ENCODE measurements at regions not wholly inside any gene's neighbourhood (a gene's known extent, or its start where the extent isn't known, plus 50 kb on each side); places are given as distances from the start of the nearest gene placed in this dataset.

DNA sequence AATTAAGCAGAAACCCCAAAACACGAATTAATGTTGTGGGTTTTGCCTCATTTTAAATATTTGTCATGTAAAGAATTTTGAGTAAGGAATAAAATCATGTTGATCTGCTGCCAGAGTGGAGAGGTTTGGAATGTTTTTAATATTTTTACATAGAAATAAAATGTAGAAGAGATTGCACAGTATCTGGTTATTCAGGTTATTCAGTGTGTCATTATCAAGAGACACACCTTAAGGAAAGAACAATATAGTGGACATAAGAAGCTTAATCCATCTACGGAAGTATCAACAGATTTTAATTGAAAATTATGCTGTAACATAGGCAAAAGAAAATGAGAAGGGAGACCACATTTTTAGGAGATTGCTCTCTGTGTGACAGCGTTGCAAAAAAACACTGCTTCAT lies 410.4 kb downstream of the MED10 start:
- no peak overlapping the region for H3K27ac ChIP-seq
- no peak for DNase-seq
- TF ChIP-seq POLR2A (IDR thresholded peaks at IDR 0.05) = no peak
- no peak for TF ChIP-seq POLR2AphosphoS5 (IDR thresholded peaks at IDR 0.05)
- no peak for TF ChIP-seq EP300 (IDR thresholded peaks at IDR 0.05; ENCODE audit: low read depth)
- TF ChIP-seq, protein P1, sequence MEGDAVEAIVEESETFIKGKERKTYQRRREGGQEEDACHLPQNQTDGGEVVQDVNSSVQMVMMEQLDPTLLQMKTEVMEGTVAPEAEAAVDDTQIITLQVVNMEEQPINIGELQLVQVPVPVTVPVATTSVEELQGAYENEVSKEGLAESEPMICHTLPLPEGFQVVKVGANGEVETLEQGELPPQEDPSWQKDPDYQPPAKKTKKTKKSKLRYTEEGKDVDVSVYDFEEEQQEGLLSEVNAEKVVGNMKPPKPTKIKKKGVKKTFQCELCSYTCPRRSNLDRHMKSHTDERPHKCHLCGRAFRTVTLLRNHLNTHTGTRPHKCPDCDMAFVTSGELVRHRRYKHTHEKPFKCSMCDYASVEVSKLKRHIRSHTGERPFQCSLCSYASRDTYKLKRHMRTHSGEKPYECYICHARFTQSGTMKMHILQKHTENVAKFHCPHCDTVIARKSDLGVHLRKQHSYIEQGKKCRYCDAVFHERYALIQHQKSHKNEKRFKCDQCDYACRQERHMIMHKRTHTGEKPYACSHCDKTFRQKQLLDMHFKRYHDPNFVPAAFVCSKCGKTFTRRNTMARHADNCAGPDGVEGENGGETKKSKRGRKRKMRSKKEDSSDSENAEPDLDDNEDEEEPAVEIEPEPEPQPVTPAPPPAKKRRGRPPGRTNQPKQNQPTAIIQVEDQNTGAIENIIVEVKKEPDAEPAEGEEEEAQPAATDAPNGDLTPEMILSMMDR (IDR thresholded peaks at IDR 0.05) = no peak

DNA sequence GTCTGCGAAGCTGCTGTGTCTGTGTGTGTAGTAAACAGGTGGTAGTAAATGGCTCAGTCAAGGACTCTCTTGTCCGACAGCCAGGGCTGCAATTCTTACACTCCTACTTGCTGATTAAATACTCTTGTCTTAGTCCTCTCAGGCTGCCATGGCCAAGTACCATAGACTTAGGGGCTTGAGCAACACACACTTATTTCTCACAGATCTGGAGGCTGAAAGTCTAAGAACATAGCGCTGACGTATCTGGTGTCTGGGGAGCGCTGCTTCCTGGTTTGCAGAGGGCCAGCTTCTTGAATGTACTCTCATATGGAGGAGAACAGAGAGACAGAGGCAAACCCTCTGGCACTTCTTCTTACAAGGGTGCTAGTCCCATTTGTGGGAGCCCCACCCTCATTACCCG lies 411.0 kb downstream of the MED10 start:
- WGBS, 2 donors (ENCODE audit: low coverage in 1 of 2) = 92% methylated on average over 6 of the region's 6 CpGs; no CpG with 5 or more reads in 1 of the 2 donors
- intact Hi-C loops (cut with DNase I; ENCODE audit: low total_unique reads) (no loop called here), in situ Hi-C loops (cut with MboI; ENCODE audit: low pct_ligation_motif_present in 1 of 4, low pct_unique_long_range_greater_than_20kb in 1 of 4, low sequenced_read_pairs in 3 of 4) (no loop called here)
- Histone ChIP-seq H3K36me3 (no peaks in the 10 kb centered on the region), H3K9me3 (no peaks in the 10 kb centered on the region), H3K4me1 (no peaks in the 10 kb centered on the region), H3K27ac (no peak overlapping the region), H3K27me3 (no peaks in the 10 kb centered on the region), H3K4me3 (no peak overlapping the region)
- no peak for DNase-seq
- TF ChIP-seq, protein P1 (IDR thresholded peaks at IDR 0.05) = no peak
- TF ChIP-seq EP300 (IDR thresholded peaks at IDR 0.05; ENCODE audit: low read depth) = no peak
- TF ChIP-seq POLR2A (IDR thresholded peaks at IDR 0.05) = no peak
- no peak for TF ChIP-seq POLR2AphosphoS5 (IDR thresholded peaks at IDR 0.05)

More for the DNA sequence above, 410.4 kb downstream of the MED10 start:
- no peaks in the 10 kb centered on the region for H3K36me3 ChIP-seq
- H3K4me1 ChIP-seq = no peaks in the 10 kb centered on the region
- H3K27me3 ChIP-seq = no peaks in the 10 kb centered on the region
- intact Hi-C loops (cut with DNase I; ENCODE audit: low total_unique reads) = no loop called here
- H3K9me3 ChIP-seq = no peaks in the 10 kb centered on the region
- in situ Hi-C loops (cut with MboI; ENCODE audit: low pct_ligation_motif_present in 1 of 4, low pct_unique_long_range_greater_than_20kb in 1 of 4, low sequenced_read_pairs in 3 of 4) = no loop called here
- no peak overlapping the region for H3K4me3 ChIP-seq
- WGBS, 2 donors (ENCODE audit: low coverage in 1 of 2) = 62 to 63% methylated on average over 3 of the region's 3 CpGs

DNA sequence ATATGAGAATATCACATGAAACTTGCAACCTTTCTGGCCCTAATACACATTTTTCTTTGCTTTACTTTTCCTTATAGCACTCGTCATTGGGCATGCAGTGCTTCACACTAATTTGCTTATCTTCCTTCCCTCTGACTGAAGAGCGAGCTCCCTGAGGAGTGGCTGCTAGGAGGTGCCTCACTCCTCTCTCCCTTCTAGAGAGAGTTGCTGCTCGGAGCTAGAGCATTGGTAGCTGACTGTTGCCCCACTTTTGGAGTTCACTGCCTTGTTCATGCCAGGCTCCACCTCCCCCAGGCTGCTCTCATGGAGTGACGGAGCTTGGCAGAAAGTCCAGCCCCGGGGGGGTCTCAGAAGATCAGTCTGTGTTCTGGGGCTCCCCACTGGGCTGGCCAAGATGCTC lies 413.2 kb downstream of the MED10 start:
- intact Hi-C loops (cut with DNase I; ENCODE audit: low total_unique reads) = no loop called here
- Histone ChIP-seq H3K27me3 (no peaks in the 10 kb centered on the region), H3K4me3 (no peak overlapping the region), H3K27ac (no peak overlapping the region), H3K9me3 (no peaks in the 10 kb centered on the region), H3K36me3 (no peaks in the 10 kb centered on the region), H3K4me1 (no peaks in the 10 kb centered on the region)
- DNase-seq = no peak
- 61 to 75% methylated on average over 2 to 5 of the region's 5 CpGs for whole genome bisulfite sequencing, 2 donors (ENCODE audit: low coverage in 1 of 2)
- in situ Hi-C loops (cut with MboI; ENCODE audit: low pct_ligation_motif_present in 1 of 4, low pct_unique_long_range_greater_than_20kb in 1 of 4, low sequenced_read_pairs in 3 of 4) = no loop called here
- TF ChIP-seq, protein P1 (IDR thresholded peaks at IDR 0.05) = no peak
- TF ChIP-seq POLR2AphosphoS5 (IDR thresholded peaks at IDR 0.05) (no peak), EP300 (IDR thresholded peaks at IDR 0.05; ENCODE audit: low read depth) (no peak), POLR2A (IDR thresholded peaks at IDR 0.05) (no peak)

DNA sequence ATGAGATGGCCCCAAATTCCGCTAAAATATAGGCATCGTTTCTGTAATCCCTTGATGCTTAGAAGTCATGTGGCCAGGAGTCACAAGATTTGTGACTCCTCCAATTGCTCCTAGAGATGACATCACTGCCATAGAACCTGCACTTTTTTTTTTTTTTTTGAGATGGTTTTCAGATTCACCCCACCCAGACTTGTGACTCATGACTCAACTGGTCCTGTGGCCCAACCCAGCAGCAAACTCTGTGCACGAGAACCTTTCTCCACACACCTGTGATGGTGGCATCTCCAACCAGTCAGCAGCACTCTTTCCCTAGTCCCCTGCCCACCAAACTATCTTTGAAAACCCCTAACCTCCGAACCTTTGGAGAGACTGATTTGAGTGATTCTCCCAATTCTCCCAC lies 414.0 kb downstream of the MED10 start:
- intact Hi-C loops (cut with DNase I; ENCODE audit: low total_unique reads) = no loop called here
- Histone ChIP-seq H3K36me3 (no peaks in the 10 kb centered on the region), H3K27ac (no peak overlapping the region), H3K27me3 (no peaks in the 10 kb centered on the region), H3K4me3 (no peak overlapping the region), H3K9me3 (no peaks in the 10 kb centered on the region), H3K4me1 (no peaks in the 10 kb centered on the region)
- in situ Hi-C loops (cut with MboI; ENCODE audit: low pct_ligation_motif_present in 1 of 4, low pct_unique_long_range_greater_than_20kb in 1 of 4, low sequenced_read_pairs in 3 of 4) = no loop called here
- TF ChIP-seq, protein P1 (IDR thresholded peaks at IDR 0.05) = no peak
- TF ChIP-seq EP300 (IDR thresholded peaks at IDR 0.05; ENCODE audit: low read depth) (no peak), POLR2A (IDR thresholded peaks at IDR 0.05) (no peak), POLR2AphosphoS5 (IDR thresholded peaks at IDR 0.05) (no peak)
- 85 to 96% methylated on average over 2 to 4 of the region's 4 CpGs for WGBS, 2 donors (ENCODE audit: low coverage in 1 of 2)
- DNase-seq = no peak

All from transverse colon (tissue), 4 donors.